ENCODE measurements at regions not wholly inside any gene's neighbourhood (a gene's known extent, or its start where the extent isn't known, plus 50 kb on each side); places are given as distances from the start of the nearest gene placed in this dataset.

DNA sequence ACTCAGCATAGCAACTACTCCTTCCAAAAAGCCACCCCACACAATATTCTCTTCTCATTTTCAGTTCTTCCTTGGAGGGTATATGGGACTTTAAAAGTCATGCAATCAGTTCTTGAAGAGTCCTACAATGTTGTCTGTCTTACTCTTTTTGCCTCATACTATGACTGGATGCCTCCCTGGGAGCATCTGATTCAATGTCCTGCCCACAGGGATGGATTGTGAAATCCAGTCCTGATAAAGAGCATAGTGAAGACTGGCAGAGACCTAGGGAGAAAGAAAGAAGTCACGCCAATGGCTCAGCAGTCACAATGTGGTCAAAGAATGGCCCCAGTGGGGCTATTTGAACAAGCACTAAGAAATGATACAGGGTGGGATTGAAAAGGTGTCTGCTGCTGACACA is 155.1 kb upstream of the SERPINE2 start:
- no peak for DNase-seq (ENCODE audit: low read depth)
- H3K4me3 ChIP-seq (ENCODE audit: low read depth, low read length): no peak overlapping the region
- TF ChIP-seq, protein P1, sequence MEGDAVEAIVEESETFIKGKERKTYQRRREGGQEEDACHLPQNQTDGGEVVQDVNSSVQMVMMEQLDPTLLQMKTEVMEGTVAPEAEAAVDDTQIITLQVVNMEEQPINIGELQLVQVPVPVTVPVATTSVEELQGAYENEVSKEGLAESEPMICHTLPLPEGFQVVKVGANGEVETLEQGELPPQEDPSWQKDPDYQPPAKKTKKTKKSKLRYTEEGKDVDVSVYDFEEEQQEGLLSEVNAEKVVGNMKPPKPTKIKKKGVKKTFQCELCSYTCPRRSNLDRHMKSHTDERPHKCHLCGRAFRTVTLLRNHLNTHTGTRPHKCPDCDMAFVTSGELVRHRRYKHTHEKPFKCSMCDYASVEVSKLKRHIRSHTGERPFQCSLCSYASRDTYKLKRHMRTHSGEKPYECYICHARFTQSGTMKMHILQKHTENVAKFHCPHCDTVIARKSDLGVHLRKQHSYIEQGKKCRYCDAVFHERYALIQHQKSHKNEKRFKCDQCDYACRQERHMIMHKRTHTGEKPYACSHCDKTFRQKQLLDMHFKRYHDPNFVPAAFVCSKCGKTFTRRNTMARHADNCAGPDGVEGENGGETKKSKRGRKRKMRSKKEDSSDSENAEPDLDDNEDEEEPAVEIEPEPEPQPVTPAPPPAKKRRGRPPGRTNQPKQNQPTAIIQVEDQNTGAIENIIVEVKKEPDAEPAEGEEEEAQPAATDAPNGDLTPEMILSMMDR (conservative IDR thresholded peaks at IDR 0.05; ENCODE audit: low read depth, low read length): no peak

DNA sequence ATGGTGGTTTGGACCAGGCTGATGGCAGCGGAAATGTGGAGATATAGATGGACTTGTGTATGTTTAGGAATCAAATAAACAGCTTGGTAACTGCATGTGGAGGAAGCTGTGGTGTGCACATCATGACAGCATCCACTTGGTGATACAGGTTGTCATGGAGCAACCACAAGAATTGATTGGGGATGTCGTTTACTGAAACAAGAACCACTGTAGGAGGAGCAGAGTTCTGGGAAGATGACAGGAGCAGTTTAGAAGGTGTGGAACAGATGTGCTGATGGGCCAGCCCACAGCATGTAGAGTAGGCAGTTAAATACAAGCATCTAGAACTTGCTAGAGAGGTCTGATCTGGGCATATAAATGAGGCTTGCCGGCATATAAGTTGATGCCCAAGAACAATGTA is 152.4 kb upstream of the SERPINE2 start:
- DNase-seq (ENCODE audit: low read depth): no peak
- H3K4me3 ChIP-seq (ENCODE audit: low read depth, low read length): no peak overlapping the region
- TF ChIP-seq, protein P1 (conservative IDR thresholded peaks at IDR 0.05; ENCODE audit: low read depth, low read length): no peak

DNA sequence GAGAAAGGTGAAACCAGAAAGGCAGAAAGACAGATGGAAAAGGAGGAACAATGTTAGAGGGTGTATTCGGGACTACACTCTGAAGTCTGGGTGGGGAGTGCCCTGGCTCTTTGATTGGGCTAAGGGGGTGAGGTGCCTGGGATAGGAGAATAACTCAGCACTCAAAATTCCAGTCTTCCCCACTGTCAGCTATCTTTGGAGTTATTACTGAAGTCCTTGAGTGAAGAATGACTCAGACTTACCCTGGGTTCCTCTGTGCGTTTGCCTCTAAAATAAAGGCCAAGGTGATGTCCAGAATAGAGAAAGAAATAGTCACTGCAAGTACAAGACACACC is 151.8 kb upstream of the SERPINE2 start:
- no peak for DNase-seq (ENCODE audit: low read depth)
- no peak overlapping the region for H3K4me3 ChIP-seq (ENCODE audit: low read depth, low read length)
- TF ChIP-seq, protein P1 (conservative IDR thresholded peaks at IDR 0.05; ENCODE audit: low read depth, low read length): no peak

DNA sequence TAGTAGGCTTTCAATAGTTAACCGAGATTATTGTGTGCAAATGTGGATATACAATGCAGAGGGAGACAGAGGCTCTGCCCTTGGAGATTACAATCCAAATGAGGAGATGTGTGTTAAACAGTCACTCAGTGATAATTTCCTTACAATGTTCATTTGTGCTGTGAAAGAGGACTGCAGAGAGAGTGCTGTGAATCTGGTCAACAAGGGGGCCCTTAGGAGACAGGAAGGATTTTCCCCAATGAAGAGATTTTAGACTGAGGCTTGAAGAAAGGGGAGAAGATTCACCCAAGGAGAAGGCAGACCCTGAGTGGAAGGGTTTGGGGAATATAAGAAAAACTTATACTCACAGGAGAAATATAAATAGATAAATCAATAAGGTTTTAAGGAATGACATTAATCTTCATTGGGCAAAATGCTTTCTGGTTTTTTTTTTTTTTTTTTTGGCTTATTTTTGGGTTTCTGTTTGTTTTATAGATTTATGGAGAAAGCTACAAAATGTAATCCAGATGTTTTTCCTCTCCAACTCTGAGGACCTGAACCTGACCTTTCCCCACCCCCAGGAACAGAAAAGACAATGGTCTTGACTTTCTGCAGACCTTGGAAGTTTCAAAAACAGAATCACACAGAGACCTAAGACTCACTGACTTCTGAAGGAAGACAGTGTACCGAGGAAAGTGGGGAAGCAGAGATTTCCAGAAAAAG is 151.3 kb upstream of the SERPINE2 start:
- no peak for DNase-seq (ENCODE audit: low read depth)
- H3K4me3 ChIP-seq (ENCODE audit: low read depth, low read length): no peak overlapping the region
- TF ChIP-seq, protein P1 (conservative IDR thresholded peaks at IDR 0.05; ENCODE audit: low read depth, low read length): no peak

DNA sequence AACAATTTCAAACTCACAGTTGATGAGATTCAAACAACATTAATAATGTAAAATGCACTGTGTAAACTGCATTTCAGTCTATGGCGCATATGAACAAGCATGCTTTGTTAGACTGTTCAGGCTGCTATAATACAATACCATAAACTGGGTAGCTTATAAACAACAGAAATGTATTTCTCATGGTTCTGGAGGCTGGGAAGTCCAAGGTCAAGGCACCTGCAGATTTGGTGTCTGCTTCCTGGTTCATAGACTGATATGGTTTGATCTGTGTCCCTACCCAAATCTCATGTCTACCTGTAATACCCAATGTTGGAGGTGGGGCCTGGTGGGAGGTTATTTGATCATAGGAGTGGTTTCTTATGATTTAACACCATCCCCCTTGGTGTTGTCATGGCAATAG is 148.1 kb upstream of the SERPINE2 start:
- no peak for DNase-seq (ENCODE audit: low read depth)
- TF ChIP-seq, protein P1 (conservative IDR thresholded peaks at IDR 0.05; ENCODE audit: low read depth, low read length): no peak
- H3K4me3 ChIP-seq (ENCODE audit: low read depth, low read length): no peak overlapping the region

DNA sequence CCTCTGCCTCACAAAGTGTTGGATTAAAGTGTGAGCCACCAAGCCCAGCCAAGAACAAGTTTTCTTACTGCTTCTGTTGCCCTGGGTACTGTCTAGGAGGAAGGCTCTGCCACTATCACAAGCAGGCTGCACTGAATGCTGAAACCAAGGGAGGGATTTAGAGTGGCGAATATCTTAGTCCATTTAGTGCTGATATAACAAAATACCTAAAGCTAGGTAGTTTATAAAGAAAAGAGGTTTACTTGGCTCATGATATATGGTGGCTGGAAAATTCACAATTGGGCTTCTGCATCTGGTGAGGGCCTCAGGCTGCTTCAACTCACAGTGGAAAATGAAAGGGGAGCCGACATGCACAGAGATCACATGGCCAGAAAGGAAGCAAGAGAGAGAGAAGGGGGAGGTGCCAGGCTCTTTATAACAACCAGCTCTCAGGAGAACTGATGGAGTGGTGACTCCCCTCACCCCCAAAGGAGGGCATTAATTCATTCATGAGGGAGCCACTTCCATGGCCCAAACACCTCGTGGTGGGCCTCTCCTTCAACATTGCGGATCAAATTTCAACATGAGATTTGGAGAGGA is 146.0 kb upstream of the SERPINE2 start:
- TF ChIP-seq, protein P1 (conservative IDR thresholded peaks at IDR 0.05; ENCODE audit: low read depth, low read length): no peak
- DNase-seq (ENCODE audit: low read depth): no peak
- no peak overlapping the region for H3K4me3 ChIP-seq (ENCODE audit: low read depth, low read length)

DNA sequence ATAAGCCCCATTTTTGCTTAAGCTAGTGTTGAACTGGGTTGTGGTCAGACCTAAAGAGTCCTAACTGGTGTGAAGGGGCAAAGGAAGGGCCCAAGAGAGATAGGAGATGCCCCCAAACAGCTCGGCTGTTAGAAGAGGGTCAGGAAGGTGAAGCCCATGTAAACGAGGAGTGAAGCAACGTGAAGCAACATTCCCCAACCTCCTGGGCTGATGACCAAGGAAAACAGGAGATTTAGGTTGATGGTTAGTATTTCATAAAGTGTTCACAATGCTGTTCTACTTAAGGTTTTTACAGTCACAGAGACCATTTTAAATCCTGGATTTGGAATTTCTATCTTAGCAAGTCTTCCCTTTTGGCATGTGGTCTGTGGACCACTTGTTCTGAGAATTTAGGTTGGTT is 144.0 kb upstream of the SERPINE2 start:
- DNase-seq (ENCODE audit: low read depth): no peak
- TF ChIP-seq, protein P1 (conservative IDR thresholded peaks at IDR 0.05; ENCODE audit: low read depth, low read length): no peak
- no peak overlapping the region for H3K4me3 ChIP-seq (ENCODE audit: low read depth, low read length)

Data from epithelial cell of proximal tubule (primary cell).